DND-41 (cell line): ENCODE measurements at regions not wholly inside any gene's neighbourhood (a gene's known extent, or its start where the extent isn't known, plus 50 kb on each side); places are given as distances from the start of the nearest gene placed in this dataset.

Source experiments
- ATAC-seq: fragments of 200-7000 bp; cut with Tn5 transposase; 3 replicates; pipeline ENCODE4 v1.9.1; 2021; ENCODE audit warnings: low read depth; ENCODE audit not compliant: insufficient read depth
- DNase-seq: peaks from one replicate; pipeline ENCODE4 v3.0.0-alpha.2; 2020
- H2AFZ ChIP-seq: 2 replicates; pipeline ENCODE4 v1.6.0; 2012; ENCODE audit warnings: low read depth, low read length
- H3K27ac ChIP-seq: 2 replicates; pipeline ENCODE4 v1.5.1; 2012; ENCODE audit warnings: low read length, inconsistent platforms
- H3K27me3 ChIP-seq: fragments of 200-600 bp; sonication (generic); 2 replicates; pipeline ENCODE4 v1.6.0; 2012; ENCODE audit warnings: low read length, mild to moderate bottlenecking, inconsistent platforms; ENCODE audit not compliant: insufficient read depth, poor library complexity
- H3K36me3 ChIP-seq: 2 replicates; pipeline ENCODE4 v1.5.1; 2012; ENCODE audit warnings: low read length, inconsistent platforms; ENCODE audit not compliant: insufficient read depth
- H3K4me1 ChIP-seq: 2 replicates; pipeline ENCODE4 v1.5.1; 2012; ENCODE audit warnings: mild to moderate bottlenecking, low read length; ENCODE audit not compliant: insufficient read depth
- H3K4me2 ChIP-seq: 2 replicates; pipeline ENCODE4 v1.6.0; 2012; ENCODE audit warnings: mild to moderate bottlenecking, moderate library complexity, low read length, inconsistent platforms; ENCODE audit not compliant: insufficient read depth
- H3K4me3 ChIP-seq, 2 experiments: fragments of 200-600 bp in 1 of 2; shearing (Covaris generic) in 1 of 2; 2 replicates each; pipeline ENCODE4 v1.5.1; 2012 to 2016; ENCODE audit warnings: inconsistent platforms in 2 of 2, low read length in 2 of 2, mild to moderate bottlenecking in 2 of 2, low read depth in 1 of 2, moderate library complexity in 1 of 2
- H3K79me2 ChIP-seq: 2 replicates; pipeline ENCODE4 v1.6.0; 2012; ENCODE audit warnings: low read length, inconsistent platforms; ENCODE audit not compliant: insufficient read depth
- H3K9ac ChIP-seq: 2 replicates; pipeline ENCODE4 v1.6.0; 2012; ENCODE audit warnings: low read depth, mild to moderate bottlenecking, inconsistent platforms, low read length, moderate library complexity
- H3K9me3 ChIP-seq: 2 replicates; pipeline ENCODE4 v1.5.1; 2012; ENCODE audit warnings: low read length, moderate library complexity, mild to moderate bottlenecking, inconsistent platforms; ENCODE audit not compliant: insufficient read depth, severe bottlenecking
- H4K20me1 ChIP-seq: 2 replicates; pipeline ENCODE4 v1.6.0; 2012; ENCODE audit warnings: low read length; ENCODE audit not compliant: insufficient read depth
- CTCF ChIP-seq: IDR thresholded peaks from 2 replicates; pipeline ENCODE4 v1.5.1; 2012; ENCODE audit warnings: borderline replicate concordance, low read length, moderate library complexity, mild to moderate bottlenecking; ENCODE audit not compliant: poor library complexity, severe bottlenecking; ENCODE audit errors: extremely low read depth
- EZH2 ChIP-seq: IDR thresholded peaks from 3 replicates; pipeline ENCODE4 v1.6.1; 2012; ENCODE audit warnings: borderline replicate concordance, low read depth, mild to moderate bottlenecking, moderate library complexity, low read length, inconsistent platforms; ENCODE audit not compliant: severe bottlenecking

DNA sequence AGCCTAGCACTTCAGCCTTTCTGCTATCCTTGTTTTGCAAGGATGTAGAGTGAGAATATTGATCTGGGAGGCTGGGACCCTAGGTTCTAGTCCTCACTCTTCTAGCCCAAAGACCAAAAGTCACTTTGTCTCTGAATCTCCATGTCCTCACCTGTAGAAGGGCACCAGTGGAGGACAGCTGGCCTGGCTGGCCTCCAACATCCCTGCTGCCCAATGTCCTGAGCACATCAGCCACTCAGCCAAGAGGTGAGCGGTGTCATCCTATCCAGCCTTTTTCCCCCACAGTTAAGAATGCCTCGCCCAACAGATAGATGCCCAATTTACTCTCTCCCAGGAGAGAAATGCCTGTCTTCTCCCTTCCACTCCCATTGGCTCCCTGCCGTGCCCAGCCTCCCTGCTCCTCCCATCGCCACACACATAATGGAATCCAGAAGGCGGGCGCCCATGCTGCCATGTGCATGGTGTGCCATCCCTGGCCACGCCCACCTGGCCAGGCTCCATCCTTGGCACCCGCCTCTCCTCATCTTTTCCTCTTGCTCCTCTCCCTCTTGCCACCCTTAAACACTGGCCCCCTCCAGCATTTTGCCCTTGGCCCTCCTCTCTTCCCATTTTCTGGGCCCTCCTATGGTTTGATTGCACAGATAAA lies 157.3 kb upstream of the SDK2 start:
- no peak for TF ChIP-seq EZH2
- TF ChIP-seq CTCF = no peak
- Histone ChIP-seq H3K27ac (no peak overlapping the region), H3K9me3 (no peaks in the 10 kb centered on the region)

GRCh38 chr17:73802314-73802713 lies 158.1 kb upstream of the SDK2 start:
- DNase-seq (no peak), ATAC-seq (no peak)
- Histone ChIP-seq H3K27me3 (peaks cover 3% of the 10 kb centered on the region), H4K20me1 (no peaks in the 10 kb centered on the region), H3K36me3 (no peaks in the 10 kb centered on the region), H3K4me1 (no peaks in the 10 kb centered on the region), H3K4me3 (no peak overlapping the region), H3K4me2 (no peak overlapping the region), H2AFZ (no peak overlapping the region), H3K9ac (no peak overlapping the region), H3K79me2 (no peaks in the 10 kb centered on the region), H3K27ac (no peak overlapping the region), H3K9me3 (no peaks in the 10 kb centered on the region)
- TF ChIP-seq EZH2 (no peak), CTCF (no peak)

More for the DNA sequence above, 157.3 kb upstream of the SDK2 start:
- DNase-seq (no peak), ATAC-seq (no peak)
- Histone ChIP-seq H3K4me3 (no peak overlapping the region), H3K9ac (no peak overlapping the region), H3K79me2 (no peaks in the 10 kb centered on the region), H3K36me3 (no peaks in the 10 kb centered on the region), H3K27me3 (peaks cover 3% of the 10 kb centered on the region), H3K4me2 (no peak overlapping the region), H3K4me1 (no peaks in the 10 kb centered on the region), H2AFZ (no peak overlapping the region), H4K20me1 (no peaks in the 10 kb centered on the region)

DNA sequence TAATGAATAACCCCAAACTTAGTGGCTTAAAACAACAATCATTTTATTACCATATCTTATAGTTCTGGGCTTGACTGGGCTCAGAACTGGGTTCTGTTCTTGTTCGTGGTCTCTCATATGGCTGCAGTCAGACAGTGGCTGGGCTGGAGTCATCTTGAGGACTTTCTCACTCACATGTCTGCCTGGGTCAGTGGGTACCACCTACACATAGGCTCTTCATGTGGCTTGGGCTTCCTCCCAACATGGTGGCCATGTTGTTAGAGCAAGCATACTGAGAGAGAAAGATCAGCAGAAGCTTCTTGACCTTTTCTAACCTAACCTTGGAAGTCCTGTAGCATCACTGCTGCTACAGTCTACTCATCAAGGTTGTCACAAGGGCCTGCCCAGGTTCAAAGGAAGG lies 158.6 kb upstream of the SDK2 start:
- H2AFZ ChIP-seq = no peak overlapping the region
- no peaks in the 10 kb centered on the region for H3K9me3 ChIP-seq
- H3K36me3 ChIP-seq = no peaks in the 10 kb centered on the region
- TF ChIP-seq CTCF (no peak), EZH2 (no peak)
- no peaks in the 10 kb centered on the region for H4K20me1 ChIP-seq
- H3K27ac ChIP-seq = no peak overlapping the region
- no peak overlapping the region for H3K9ac ChIP-seq
- ATAC-seq = no peak
- no peak overlapping the region for H3K4me2 ChIP-seq
- no peaks in the 10 kb centered on the region for H3K4me1 ChIP-seq
- H3K4me3 ChIP-seq = no peak overlapping the region
- H3K79me2 ChIP-seq = no peaks in the 10 kb centered on the region
- no peak for DNase-seq
- H3K27me3 ChIP-seq = no peaks in the 10 kb centered on the region

- H3K4me1 ChIP-seq = no peaks in the 10 kb centered on the region
- H3K27ac ChIP-seq = no peak overlapping the region
- no peak overlapping the region for H2AFZ ChIP-seq
- DNase-seq (no peak), ATAC-seq (no peak)
- no peaks in the 10 kb centered on the region for H3K27me3 ChIP-seq
- no peak overlapping the region for H3K9ac ChIP-seq
- H3K79me2 ChIP-seq = no peaks in the 10 kb centered on the region
- no peak overlapping the region for H3K4me2 ChIP-seq
- H4K20me1 ChIP-seq = no peaks in the 10 kb centered on the region
- no peak for TF ChIP-seq CTCF
- TF ChIP-seq EZH2 = no peak
- H3K9me3 ChIP-seq = no peaks in the 10 kb centered on the region
- H3K36me3 ChIP-seq = no peaks in the 10 kb centered on the region
- H3K4me3 ChIP-seq = no peak overlapping the region
Measured at GRCh38 chr17:73803964-73804435, 159.8 kb upstream of the SDK2 start.
